Left cardiac atrium (tissue), 4 donors: ENCODE measurements at regions not wholly inside any gene's neighbourhood (a gene's known extent, or its start where the extent isn't known, plus 50 kb on each side); places are given as distances from the start of the nearest gene placed in this dataset.

Source experiments
- ATAC-seq, 2 donors: fragments of 200-7000 bp; cut with Tn5 transposase; one replicate each; pipeline ENCODE4 v1.9.1; 2020; ENCODE audit warnings: mild to moderate bottlenecking in 2 of 2, moderate library complexity in 2 of 2
- DNase-seq: peaks from one replicate; pipeline ENCODE4 v3.0.0-alpha.2; 2020
- intact Hi-C, 2 donors: fragments of 100-400 bp; cut with DNase I; formaldehyde crosslinking; loops; one replicate each; pipeline versions ENCODE4 v1.14.1 to v1.15.1; 2022 to 2023
- donor health status: DM: no; HTN: yes; CAD: no.
- donor health status: DM: no; HTN: yes; CAD: no; lungs with severe emphysema.
- donor health status: DM: yes; HTN: yes; CAD: no.
- donor health status: Dilated cardiomyopathy.

DNA sequence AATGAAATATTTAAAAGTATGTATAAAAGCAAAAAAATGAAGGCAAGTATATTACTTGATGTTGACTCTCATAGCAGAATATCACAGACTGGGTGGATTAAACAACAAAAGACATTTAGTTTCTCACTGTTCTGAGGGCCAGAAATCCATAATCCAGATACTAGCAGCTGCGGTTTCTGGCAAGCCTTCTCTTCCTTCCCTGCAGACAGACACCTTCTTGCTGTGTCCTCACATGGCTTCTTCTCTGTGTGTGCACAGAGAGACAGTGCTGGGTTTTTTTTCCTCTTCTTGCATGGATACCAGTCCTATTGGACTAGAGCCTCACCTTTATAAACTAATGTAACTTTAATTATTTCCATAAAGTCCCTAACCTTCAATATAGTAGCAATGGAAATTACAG, 127.9 kb upstream of the AKR1E2 start:
- DNase-seq (no peak), ATAC-seq (peak in 1 of 2 donors; percentile 73)
- intact Hi-C loops, result no loop called here

DNA sequence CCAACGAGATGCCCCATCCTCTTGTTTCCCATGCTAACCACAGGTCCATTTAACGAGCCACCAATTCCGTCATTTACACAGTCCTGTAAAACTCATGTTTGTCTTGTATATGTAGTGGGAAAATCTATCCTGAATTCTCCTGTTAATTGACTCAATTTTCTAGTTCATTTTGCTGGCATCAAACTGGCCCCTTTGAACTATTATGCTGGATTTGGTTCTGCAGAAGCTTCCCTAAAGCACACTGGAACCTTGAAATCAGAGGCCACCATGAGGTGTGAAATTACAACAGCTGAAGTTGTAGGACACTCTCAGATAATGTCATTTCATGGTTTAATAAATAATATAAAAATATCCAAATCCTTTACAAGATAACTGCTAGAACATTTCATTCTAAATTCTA, 129.8 kb upstream of the AKR1E2 start:
- DNase-seq, result no peak
- ATAC-seq, result no peak
- intact Hi-C loops, result no loop called here

DNA sequence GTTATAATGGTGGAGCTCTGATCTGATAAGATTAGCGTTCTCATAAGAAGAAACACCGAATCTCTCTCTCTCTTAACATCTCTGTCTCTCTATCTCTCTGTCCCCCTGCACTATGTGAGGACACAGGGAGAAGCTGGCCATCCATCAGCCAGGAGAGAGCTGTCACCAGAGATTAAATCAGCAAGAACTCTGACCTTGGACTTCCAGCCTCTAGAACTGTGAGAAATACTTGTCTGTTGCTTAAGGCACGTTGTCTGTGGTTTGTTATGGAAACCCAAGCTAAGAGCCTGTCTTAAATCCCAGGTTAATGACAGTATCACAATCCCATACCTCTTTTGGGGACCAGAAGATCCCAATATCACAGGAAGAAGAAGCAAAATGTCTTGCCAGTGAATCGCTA, 132.0 kb upstream of the AKR1E2 start:
- no peak for DNase-seq
- intact Hi-C loops, result no loop called here
- no peak for ATAC-seq

DNA sequence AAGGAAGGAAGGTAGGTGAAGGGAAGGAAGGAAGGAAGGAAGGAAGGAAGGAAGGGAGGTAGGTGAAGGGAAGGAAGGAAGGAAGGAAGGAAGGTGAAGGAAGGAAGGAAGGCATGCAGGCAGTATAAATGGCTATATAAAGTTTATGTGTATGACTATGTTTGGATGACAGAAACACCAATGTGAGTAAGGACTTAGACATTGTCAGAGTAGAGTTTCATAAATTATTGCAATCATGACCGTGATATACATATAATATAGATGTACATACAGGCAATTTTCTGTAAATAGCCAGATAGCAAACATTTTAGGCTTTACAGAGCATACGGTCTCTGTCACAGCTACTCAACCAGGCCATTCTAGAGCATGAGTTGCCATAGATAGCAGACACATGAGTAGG, 133.8 kb upstream of the AKR1E2 start:
- intact Hi-C loops, result no loop called here
- no peak for DNase-seq
- no peak for ATAC-seq

DNA sequence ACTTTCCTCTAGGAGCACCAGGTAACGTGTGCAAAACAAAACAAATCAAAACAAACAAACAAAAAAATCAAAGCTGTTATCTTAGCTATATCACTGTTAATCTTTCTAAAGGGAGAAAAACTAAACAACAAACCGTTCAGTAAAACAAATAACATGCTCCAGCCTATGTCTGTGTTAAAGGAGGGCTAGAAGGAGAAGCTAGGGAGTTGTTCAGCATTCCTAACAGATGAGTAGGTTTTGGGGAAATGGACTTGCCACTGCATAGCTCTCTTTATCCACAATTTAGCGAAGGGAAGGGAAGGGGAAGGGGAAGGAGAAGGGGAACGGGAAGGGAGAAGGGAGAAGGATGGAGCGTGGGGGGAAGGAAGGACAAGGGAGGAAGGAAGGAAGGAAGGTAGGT, 134.2 kb upstream of the AKR1E2 start:
- ATAC-seq, result peak in 1 of 2 donors; percentile 54
- intact Hi-C loops, result no loop called here
- DNase-seq, result no peak

DNA sequence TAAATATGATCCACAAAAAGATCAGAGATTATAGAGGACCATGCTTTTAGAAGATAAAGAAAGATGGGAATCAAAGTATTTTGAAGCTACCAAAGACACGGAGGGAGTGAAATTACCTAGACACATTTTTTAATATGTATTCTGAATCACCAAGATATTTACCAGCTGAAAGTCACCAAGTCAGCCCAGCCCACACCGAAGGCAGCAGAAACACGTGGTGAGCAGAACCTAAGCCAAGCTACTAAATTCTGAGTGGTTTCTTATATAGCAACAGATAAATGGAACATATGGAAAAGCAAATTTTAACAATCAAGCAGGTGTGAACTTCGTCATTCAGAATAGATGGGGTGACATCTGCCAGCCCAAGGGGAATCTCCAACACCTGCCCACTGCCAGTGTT, 134.7 kb upstream of the AKR1E2 start:
- DNase-seq (no peak), ATAC-seq (no peak)
- intact Hi-C loops, result no loop called here

DNA sequence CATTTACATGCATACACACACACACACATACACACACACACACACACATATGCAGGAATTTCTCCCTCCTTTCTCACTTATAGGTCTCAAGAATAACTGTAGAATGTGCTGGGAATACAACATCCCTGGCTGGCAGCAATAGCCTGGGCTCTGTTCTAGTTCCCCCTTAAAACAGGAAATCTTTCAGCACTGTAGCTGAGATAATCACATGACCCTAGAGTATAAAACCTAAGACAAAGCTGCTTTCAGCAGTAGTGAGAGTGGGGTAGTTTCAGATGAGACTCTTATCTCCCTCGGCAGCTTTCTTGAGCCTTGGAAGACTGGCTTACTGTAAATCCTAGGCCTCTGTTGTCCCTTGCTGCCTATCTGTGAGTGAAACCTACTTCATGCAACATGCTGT, 137.4 kb upstream of the AKR1E2 start:
- intact Hi-C loops, result loop anchor here in 1 of 2 donors (10.0 kb wide), 1 partner anchor 76 kb away; no protein-coding TSS in a partner anchor
- ATAC-seq, result peak in 1 of 2 donors; percentile 39
- DNase-seq, result no peak

DNA sequence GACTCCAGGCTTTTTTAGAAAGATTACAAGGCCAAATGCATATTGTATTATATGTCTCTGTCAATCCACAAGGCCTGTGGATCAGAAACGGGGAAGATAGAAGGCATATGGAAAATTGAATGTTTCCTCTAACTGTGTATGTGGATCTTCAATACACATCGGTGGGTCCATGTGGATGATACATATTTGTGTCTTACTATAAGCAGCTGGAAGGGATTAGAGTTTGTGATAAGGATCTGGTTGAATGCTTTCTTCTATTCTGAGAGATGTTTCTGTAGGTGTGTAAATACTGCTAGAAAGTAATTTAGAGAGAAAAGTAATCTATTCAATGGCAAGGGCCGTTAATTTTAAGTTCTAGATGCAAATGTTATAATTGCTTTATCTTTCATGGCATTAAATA, 137.8 kb upstream of the AKR1E2 start:
- ATAC-seq (no peak), DNase-seq (no peak)
- intact Hi-C loops, result loop anchor here in 1 of 2 donors (10.0 kb wide), 1 partner anchor 77 kb away; no protein-coding TSS in a partner anchor

DNA sequence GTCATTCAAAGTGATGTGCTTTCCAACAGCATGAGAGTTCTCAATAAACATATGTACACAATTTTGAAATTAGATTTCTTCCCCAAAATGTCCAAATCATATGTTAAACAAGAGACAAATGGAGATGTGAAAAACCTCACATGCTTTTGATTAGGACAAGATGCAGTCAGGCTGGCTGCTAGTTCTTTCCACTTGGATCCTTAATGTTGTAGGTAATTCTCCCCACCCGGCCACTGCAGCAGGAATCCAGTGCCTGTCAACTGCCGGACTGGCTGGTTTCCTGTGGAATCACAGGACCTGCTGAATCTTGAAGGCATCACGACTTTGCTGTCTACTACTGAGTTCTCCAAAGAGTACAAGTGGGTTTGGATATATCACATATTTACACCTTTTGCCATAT, 138.6 kb upstream of the AKR1E2 start:
- intact Hi-C loops, result loop anchor here in 1 of 2 donors (10.0 kb wide), 1 partner anchor 77 kb away; no protein-coding TSS in a partner anchor
- ATAC-seq (no peak), DNase-seq (no peak)

DNA sequence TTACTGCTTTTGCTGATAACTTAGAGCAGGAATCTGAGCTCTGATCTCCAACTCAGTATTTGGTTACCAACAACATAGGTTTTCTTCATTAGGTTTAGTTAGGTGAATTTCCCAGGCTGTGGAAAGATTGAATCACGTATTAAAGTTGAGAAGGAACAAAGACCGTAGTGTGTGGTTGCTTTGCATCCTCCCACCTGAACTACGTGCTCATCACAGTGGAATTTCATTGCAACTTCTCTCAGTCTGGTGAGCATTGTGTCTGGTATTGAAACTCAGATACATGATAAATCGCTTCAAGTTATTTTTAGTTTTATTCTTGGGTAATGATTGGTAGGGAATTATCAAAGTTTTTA, 139.4 kb upstream of the AKR1E2 start:
- ATAC-seq (peak in 1 of 2 donors; percentile 83), DNase-seq (no peak)
- intact Hi-C loops, result loop anchor here in 1 of 2 donors (10.0 kb wide), 1 partner anchor 78 kb away; no protein-coding TSS in a partner anchor

DNA sequence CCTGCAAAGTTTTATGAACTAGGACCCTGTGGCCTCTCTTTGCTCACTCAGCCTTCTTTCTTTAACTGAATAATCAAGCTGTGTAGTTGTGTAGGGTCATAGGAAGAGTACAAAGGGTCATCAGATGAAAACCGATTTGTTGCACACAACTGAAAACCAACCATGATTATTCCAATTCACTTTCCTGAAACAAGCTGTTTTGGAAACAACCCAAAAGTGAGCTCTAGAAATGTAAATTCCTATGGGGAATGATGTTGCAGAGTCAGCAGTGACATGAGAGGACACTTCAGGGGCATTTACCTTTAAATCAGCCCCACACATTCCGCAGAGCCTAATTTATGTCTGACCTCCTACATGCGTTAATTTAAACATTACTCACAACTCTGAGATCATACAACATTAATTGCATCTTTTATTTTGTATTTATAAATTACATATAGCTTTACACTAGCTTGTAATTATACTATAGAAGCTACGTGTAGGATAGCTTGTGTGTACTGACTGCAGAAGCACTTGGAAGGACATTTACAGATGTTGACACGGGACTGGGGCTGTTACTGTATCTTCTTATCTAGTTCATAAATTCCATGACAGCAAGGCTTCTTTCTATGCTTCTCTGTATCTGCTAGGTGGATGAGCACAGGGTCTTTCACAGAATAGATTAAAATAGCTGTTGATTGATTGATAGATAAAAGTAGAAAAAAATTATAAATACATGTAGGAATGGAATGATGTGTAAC, 139.9 kb upstream of the AKR1E2 start:
- no peak for ATAC-seq
- intact Hi-C loops, result loop anchor here in 1 of 2 donors (10.0 kb wide), 1 partner anchor 79 kb away; no protein-coding TSS in a partner anchor
- no peak for DNase-seq

DNA sequence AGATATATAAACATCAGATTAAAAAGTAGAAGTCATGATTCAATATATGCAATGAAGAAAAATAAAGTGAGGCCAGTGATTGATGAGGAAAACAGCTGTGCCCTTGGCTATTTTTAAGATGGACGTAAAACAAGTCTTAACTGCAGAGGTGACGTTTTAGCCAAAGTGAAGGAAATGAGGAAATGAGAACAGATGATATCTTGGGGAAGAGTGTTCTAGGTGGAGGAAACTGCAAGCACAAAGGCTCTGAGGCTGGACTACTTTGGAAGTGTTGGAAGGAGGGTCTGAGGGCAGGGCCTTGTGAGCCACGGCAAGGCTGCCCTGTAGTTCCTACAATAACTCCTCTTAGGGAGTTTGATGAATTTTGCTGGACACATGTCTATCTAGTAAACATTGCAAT, 140.5 kb upstream of the AKR1E2 start:
- DNase-seq (no peak), ATAC-seq (peak in 1 of 2 donors; percentile 21)
- intact Hi-C loops, result loop anchor here in 1 of 2 donors (10.0 kb wide), 1 partner anchor 79 kb away; no protein-coding TSS in a partner anchor

DNA sequence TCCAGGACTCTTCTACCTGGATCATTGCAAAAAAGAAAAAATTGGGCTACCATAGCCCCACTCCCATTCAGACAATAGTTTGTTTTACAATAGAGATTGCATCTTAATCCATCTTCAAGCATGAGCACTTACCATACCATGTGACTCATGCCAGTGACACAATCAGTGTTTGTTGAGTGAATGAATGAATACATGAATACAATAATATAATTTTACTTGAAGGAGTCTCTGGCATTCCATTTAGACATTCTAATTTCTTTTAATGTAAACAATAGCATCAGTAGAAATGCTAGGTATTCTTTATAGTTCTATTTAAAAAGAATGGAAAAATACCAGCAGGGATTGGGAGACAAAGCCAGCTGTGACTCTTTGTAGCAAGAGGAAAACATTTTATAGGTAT, 141.6 kb upstream of the AKR1E2 start:
- DNase-seq, result no peak
- no peak for ATAC-seq
- intact Hi-C loops, result loop anchor here in 1 of 2 donors (10.0 kb wide), 1 partner anchor 80 kb away; no protein-coding TSS in a partner anchor

DNA sequence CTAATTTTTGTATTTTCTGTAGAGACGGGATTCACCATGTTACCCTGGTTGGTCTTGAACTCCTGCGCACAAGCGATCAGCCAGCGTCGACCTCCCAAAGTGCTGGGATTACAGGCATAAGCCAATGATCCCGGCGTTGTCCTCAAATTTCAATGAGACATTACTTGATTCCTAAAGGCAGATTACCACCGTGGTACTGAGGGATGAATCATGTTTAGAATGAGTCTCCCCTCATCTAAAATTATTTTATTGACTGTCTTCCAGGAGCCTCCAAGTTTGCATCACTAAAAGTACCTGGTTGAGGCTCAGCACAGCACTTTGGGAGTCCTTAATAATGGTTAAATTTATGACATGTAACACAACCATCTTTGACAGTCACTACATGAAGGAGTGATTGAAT, 142.2 kb upstream of the AKR1E2 start:
- DNase-seq, result no peak
- intact Hi-C loops, result loop anchor here in 1 of 2 donors (10.0 kb wide), 1 partner anchor 81 kb away; no protein-coding TSS in a partner anchor
- no peak for ATAC-seq

DNA sequence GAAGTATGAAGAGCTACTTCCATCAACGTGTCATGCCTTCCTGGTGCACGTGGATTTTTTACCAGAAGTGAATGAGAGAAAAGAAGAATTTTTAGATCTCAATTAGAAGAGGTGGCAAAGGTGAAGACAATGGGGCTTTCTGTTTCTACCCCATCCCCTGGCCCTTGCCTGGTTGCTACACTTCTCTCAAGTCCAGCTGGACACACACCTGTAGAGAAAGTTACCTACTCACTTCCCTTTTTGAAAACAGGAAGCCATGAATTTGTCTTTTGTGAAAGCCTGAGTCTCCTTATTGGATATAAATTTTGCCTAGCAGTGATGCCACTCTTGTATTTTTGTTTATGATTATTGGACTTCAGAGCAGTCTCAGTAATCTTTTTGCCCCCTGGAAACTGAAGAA, 142.9 kb upstream of the AKR1E2 start:
- DNase-seq (no peak), ATAC-seq (no peak)
- intact Hi-C loops, result loop anchor here in 1 of 2 donors (10.0 kb wide), 1 partner anchor 82 kb away; no protein-coding TSS in a partner anchor

DNA sequence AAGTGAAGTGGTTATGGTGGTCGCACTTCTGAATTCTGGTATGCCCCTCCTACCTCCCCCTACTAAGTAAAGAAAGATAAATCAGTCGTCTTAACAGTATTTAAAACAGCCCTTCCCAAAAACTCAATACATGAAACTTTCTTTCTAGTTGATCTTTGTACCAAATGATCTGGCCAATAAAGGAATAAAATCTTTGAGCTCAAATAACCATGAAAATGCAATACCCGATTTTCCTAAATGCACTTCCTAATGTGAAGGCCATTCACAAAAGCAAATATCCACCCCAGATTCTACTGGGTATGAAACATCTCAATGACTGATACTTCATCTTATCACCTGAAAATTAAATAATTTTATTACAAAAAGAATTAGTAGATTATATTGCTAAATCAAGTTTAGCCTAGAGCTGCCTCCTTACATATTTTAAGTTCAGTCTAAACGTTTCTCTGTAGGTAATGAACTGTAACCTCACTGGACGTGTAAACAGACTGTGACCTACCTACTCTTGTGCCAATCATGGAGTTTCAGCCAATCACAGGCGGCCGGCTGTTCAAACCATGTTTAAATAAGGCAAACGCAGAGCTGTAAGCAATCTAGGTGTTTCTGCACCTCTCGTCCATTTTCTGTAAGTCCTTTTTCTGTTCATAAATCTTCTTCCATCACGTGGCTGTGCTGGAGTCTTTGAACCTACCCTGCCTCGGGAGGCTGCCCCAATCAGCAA, 146.9 kb upstream of the AKR1E2 start:
- no peak for DNase-seq
- no peak for ATAC-seq
- intact Hi-C loops, result no loop called here

DNA sequence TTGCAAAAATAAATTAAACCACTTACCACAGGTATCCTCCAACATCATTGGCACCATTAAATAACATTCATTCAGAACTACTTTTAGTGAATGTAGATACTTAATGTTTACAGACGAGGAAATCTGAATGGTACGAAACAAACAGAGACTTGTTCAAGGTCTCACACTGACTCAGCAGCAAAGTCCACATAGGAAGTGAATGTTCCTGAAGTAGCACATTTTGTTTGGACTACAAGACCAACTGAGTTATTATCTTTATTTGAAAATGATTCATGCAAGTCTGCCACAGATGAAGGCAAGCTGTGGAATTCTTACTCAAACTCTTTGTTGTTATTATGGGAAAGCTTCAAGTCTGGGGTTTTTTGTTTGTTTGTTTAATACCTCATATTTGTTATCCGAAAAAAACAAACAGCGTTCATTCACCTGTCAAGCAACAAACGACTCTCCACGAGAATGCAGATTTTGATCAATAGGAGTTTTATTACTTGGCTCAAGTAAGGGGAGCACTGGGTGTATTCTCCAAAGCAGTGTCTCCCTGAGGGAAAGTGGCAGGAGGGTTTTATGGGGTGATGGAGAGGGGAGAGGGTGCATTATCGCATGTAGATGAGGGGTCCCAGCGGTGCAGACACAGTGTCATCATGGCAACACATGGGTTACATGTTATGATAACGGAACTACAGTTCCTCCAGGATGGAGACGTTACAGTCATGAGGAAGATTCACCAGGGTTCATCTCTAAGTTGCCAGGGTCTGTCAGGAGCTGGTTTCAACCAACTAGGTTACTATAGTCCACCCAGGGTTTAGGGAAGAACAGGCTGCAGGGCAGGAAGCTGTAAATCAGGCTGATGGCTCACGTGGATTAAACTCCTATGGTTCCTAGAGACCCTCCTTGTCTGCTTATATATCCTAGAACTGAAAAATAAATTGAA, 147.7 kb upstream of the AKR1E2 start:
- intact Hi-C loops, result no loop called here
- ATAC-seq (peak; percentile 61 to 93), DNase-seq (no peak)

DNA sequence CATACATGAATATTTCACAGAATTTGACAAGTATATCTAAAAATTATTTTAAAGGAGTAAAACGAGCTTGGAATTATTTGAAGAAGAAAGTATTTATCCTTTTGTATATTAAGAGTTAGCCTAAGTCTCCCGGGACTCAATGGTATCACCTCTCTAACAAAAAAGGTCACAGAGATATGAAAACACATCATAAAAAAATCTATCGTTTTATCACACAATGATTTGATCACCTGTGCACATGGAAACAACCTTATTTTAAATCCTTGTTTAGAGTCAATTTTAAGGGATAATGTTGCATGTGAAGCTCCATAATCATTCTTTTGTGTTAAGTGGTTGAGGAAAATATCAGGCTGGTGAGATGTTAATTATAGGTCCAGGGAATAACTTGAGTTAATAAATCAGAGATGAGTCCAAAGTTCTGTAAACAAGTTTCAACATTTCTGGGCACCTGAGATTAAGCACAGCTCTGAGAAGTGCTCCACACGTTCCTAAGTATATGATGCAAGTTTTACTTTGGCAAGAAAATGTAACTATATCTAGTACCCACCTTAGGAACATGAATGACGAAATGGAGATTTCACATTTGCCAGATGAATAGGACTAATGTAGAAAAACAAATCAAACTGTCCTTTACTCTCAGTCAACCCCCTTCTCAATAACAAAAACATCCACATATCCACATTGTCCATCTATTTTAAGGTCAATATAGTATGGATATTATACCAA, 148.5 kb upstream of the AKR1E2 start:
- ATAC-seq (peak; percentile 44 to 96), DNase-seq (no peak)
- intact Hi-C loops, result no loop called here

DNA sequence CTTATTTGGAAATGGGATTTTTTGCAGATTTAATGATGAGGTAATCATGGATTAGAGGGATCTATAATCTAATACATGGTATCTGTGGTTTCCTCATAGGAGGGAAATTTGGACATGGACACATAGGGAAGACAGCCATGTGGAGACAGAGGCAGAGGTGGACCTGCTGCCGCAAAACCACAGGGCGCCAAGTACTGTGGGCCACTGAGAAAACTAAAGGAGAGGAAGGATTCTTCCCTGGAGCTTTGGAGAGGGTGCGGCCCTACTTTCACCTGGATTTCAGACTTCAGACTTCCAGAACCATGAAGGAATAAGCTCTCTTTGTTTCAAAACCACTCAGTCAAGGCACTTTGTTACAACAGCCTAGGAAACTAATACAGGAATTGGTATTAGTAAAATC, 149.4 kb upstream of the AKR1E2 start:
- no peak for ATAC-seq
- no peak for DNase-seq
- intact Hi-C loops, result no loop called here
